T47D (cell line): ENCODE measurements at regions not wholly inside any gene's neighbourhood (a gene's known extent, or its start where the extent isn't known, plus 50 kb on each side); places are given as distances from the start of the nearest gene placed in this dataset.

ENCODE experiments used
- DNase-seq, 2 experiments: peaks; one replicate each; pipeline versions ENCODE4 v3.0.0 to v3.0.0-alpha.2; 2011 to 2012; ENCODE audit warnings: low read depth in 1 of 2, low spot score in 1 of 2
- JUND ChIP-seq: IDR thresholded peaks from 2 replicates; pipeline ENCODE4 v1.6.1; 2012; ENCODE audit warnings: low read depth
- in situ Hi-C: cut with HindIII; loops from 2 replicates; pipeline ENCODE4 v1.10.0; 2016; ENCODE audit warnings: low sequenced_read_pairs, low pct_unique_long_range_greater_than_20kb

GRCh38 chr12:127400221-127400620 is 866.7 kb upstream of the TMEM132C start:
- in situ Hi-C loops = no loop called here
- no peak for TF ChIP-seq JUND
- DNase-seq = no peak

- no peak for DNase-seq
- no peak for TF ChIP-seq JUND
- in situ Hi-C loops = no loop called here
Measured at GRCh38 chr12:127401005-127401404, 866.0 kb upstream of the TMEM132C start.

- DNase-seq = no peak
- in situ Hi-C loops = no loop called here
- TF ChIP-seq JUND = no peak
Measured at GRCh38 chr12:127401536-127401935, 865.4 kb upstream of the TMEM132C start.

GRCh38 chr12:127411166-127411915 is 855.6 kb upstream of the TMEM132C start:
- in situ Hi-C loops = no loop called here
- no peak for TF ChIP-seq JUND
- DNase-seq = no peak

- in situ Hi-C loops = no loop called here
- TF ChIP-seq JUND = no peak
- no peak for DNase-seq
Measured at GRCh38 chr12:127411981-127412380, 855.0 kb upstream of the TMEM132C start.

GRCh38 chr12:127412866-127413265 is 854.1 kb upstream of the TMEM132C start:
- DNase-seq = no peak
- in situ Hi-C loops = no loop called here
- TF ChIP-seq JUND = no peak

- no peak for TF ChIP-seq JUND
- no peak for DNase-seq
- in situ Hi-C loops = no loop called here
Measured at GRCh38 chr12:127414186-127414585, 852.8 kb upstream of the TMEM132C start.

GRCh38 chr12:127414636-127415035 is 852.3 kb upstream of the TMEM132C start:
- no peak for TF ChIP-seq JUND
- no peak for DNase-seq
- in situ Hi-C loops = no loop called here

- no peak for TF ChIP-seq JUND
- DNase-seq = no peak
- in situ Hi-C loops = no loop called here
Measured at GRCh38 chr12:127416796-127417195, 850.2 kb upstream of the TMEM132C start.

- no peak for TF ChIP-seq JUND
- in situ Hi-C loops = no loop called here
- DNase-seq = no peak
Measured at GRCh38 chr12:127419111-127419510, 847.9 kb upstream of the TMEM132C start.

- in situ Hi-C loops = no loop called here
- DNase-seq = no peak
- no peak for TF ChIP-seq JUND
Measured at GRCh38 chr12:127421614-127422013, 845.4 kb upstream of the TMEM132C start.

- TF ChIP-seq JUND = no peak
- no peak for DNase-seq
- in situ Hi-C loops = no loop called here
Measured at GRCh38 chr12:127422935-127423566, 843.9 kb upstream of the TMEM132C start.

GRCh38 chr12:127425474-127425873 is 841.5 kb upstream of the TMEM132C start:
- in situ Hi-C loops = no loop called here

GRCh38 chr12:127428420-127428819 is 838.5 kb upstream of the TMEM132C start:
- DNase-seq = no peak
- no peak for TF ChIP-seq JUND
- in situ Hi-C loops = no loop called here

More at GRCh38 chr12:127425474-127425873, 841.5 kb upstream of the TMEM132C start:
- DNase-seq = no peak
- TF ChIP-seq JUND = no peak
